Gastroesophageal sphincter (tissue), 3 donors: ENCODE measurements at regions not wholly inside any gene's neighbourhood (a gene's known extent, or its start where the extent isn't known, plus 50 kb on each side); places are given as distances from the start of the nearest gene placed in this dataset.

ENCODE experiments used
- CTCF ChIP-seq, 4 experiments: fragments of 200-600 bp in 2 of 4; fragments of 450-650 bp in 2 of 4; sonication (generic) in 1 of 4; IDR thresholded peaks; one replicate each; pipeline ENCODE4 v1.5.1; 2017 to 2019; ENCODE audit warnings: antibody characterized with exemption in 4 of 4, mild to moderate bottlenecking in 2 of 4, moderate library complexity in 2 of 4
- EP300 ChIP-seq: sonication (generic); formaldehyde crosslinking; IDR thresholded peaks from one replicate; pipeline ENCODE4 v1.6.1; 2017; ENCODE audit warnings: antibody characterized with exemption, mild to moderate bottlenecking
- POLR2A ChIP-seq, 2 donors: fragments of 450-650 bp; IDR thresholded peaks; one replicate each; pipeline ENCODE4 v1.6.1; 2017; ENCODE audit warnings: antibody characterized with exemption in 2 of 2, mild to moderate bottlenecking in 2 of 2, moderate library complexity in 1 of 2
- POLR2AphosphoS5 ChIP-seq: sonication (generic); formaldehyde crosslinking; IDR thresholded peaks from one replicate; pipeline ENCODE4 v1.6.1; 2017; ENCODE audit warnings: antibody characterized with exemption

- TF ChIP-seq POLR2A (IDR thresholded peaks at IDR 0.05) (no peak), CTCF (IDR thresholded peaks at IDR 0.05) (no peak), POLR2AphosphoS5 (no peak), EP300 (no peak)
Observed at GRCh38 chr10:35838054-35838453, 196.0 kb upstream of the FZD8 start.
